ENCODE measurements at regions not wholly inside any gene's neighbourhood (a gene's known extent, or its start where the extent isn't known, plus 50 kb on each side); places are given as distances from the start of the nearest gene placed in this dataset.

- no peaks in the 10 kb centered on the region for H3K36me3 ChIP-seq (ENCODE audit: control insufficient read depth in 2 of 2, insufficient read depth in 2 of 2, low read length in 2 of 2)
- no peaks in the 10 kb centered on the region for H3K27me3 ChIP-seq (ENCODE audit: control insufficient read depth in 1 of 2, insufficient read depth in 2 of 2, low read length in 2 of 2)
- H3K4me3 ChIP-seq (ENCODE audit: low read length in 2 of 2) = no peak overlapping the region
- no peak overlapping the region for H3K9ac ChIP-seq (ENCODE audit: low read length in 2 of 2)
- H3K9me3 ChIP-seq (ENCODE audit: control insufficient read depth in 2 of 2, low read length in 2 of 2) = peaks cover 0 to 3% of the 10 kb centered on the region in 2 donors
- no peak overlapping the region for H3K27ac ChIP-seq (ENCODE audit: low read length)
- H3K4me1 ChIP-seq (ENCODE audit: control insufficient read depth, insufficient read depth, low read length) = no peaks in the 10 kb centered on the region
Observed at GRCh38 chr13:39233519-39233918, 195.3 kb downstream of the NHLRC3 start.

- Histone ChIP-seq H3K9ac (ENCODE audit: low read length in 2 of 2) (no peak overlapping the region), H3K4me1 (ENCODE audit: control insufficient read depth, insufficient read depth, low read length) (no peaks in the 10 kb centered on the region), H3K27me3 (ENCODE audit: control insufficient read depth in 1 of 2, insufficient read depth in 2 of 2, low read length in 2 of 2) (no peaks in the 10 kb centered on the region), H3K36me3 (ENCODE audit: control insufficient read depth in 2 of 2, insufficient read depth in 2 of 2, low read length in 2 of 2) (no peaks in the 10 kb centered on the region), H3K4me3 (ENCODE audit: low read length in 2 of 2) (no peak overlapping the region), H3K9me3 (ENCODE audit: control insufficient read depth in 2 of 2, low read length in 2 of 2) (no peaks in the 10 kb centered on the region), H3K27ac (ENCODE audit: low read length) (no peak overlapping the region)
Observed at GRCh38 chr13:39244561-39245230, 206.4 kb downstream of the NHLRC3 start.

DNA sequence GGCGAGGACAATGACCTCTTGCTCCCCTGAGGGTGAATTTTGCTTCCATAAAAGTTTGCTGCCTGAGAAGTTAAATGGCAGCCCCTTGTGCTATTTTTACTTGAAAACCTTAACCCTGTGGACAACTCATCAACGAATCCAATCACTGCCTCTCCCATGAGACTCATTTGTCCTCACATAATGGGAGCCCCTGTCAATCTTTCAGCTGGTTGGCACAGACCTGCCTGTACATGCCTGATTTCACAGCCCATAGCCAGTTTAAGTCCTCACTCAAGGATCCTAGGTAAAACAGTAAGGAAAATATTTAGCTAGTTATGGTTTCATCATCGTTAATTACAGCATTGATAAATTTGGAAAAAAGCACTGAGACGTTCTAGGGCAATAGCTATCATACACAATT, 207.4 kb downstream of the NHLRC3 start:
- Histone ChIP-seq H3K4me1 (ENCODE audit: control insufficient read depth, insufficient read depth, low read length) (no peaks in the 10 kb centered on the region), H3K9ac (ENCODE audit: low read length in 2 of 2) (no peak overlapping the region), H3K9me3 (ENCODE audit: control insufficient read depth in 2 of 2, low read length in 2 of 2) (no peaks in the 10 kb centered on the region), H3K4me3 (ENCODE audit: low read length in 2 of 2) (no peak overlapping the region), H3K36me3 (ENCODE audit: control insufficient read depth in 2 of 2, insufficient read depth in 2 of 2, low read length in 2 of 2) (no peaks in the 10 kb centered on the region), H3K27ac (ENCODE audit: low read length) (no peak overlapping the region), H3K27me3 (ENCODE audit: control insufficient read depth in 1 of 2, insufficient read depth in 2 of 2, low read length in 2 of 2) (no peaks in the 10 kb centered on the region)

- Histone ChIP-seq H3K9me3 (ENCODE audit: control insufficient read depth in 2 of 2, low read length in 2 of 2) (no peaks in the 10 kb centered on the region), H3K4me3 (ENCODE audit: low read length in 2 of 2) (no peak overlapping the region), H3K36me3 (ENCODE audit: control insufficient read depth in 2 of 2, insufficient read depth in 2 of 2, low read length in 2 of 2) (no peaks in the 10 kb centered on the region)
Observed at GRCh38 chr13:39249982-39250381, 211.7 kb downstream of the NHLRC3 start.

GRCh38 chr13:39250440-39250839, 212.2 kb downstream of the NHLRC3 start:
- no peak overlapping the region for H3K27ac ChIP-seq (ENCODE audit: low read length)
- no peak overlapping the region for H3K9ac ChIP-seq (ENCODE audit: low read length in 2 of 2)
- H3K4me1 ChIP-seq (ENCODE audit: control insufficient read depth, insufficient read depth, low read length) = no peaks in the 10 kb centered on the region
- no peak overlapping the region for H3K4me3 ChIP-seq (ENCODE audit: low read length in 2 of 2)
- no peaks in the 10 kb centered on the region for H3K27me3 ChIP-seq (ENCODE audit: control insufficient read depth in 1 of 2, insufficient read depth in 2 of 2, low read length in 2 of 2)
- no peaks in the 10 kb centered on the region for H3K36me3 ChIP-seq (ENCODE audit: control insufficient read depth in 2 of 2, insufficient read depth in 2 of 2, low read length in 2 of 2)
- no peaks in the 10 kb centered on the region for H3K9me3 ChIP-seq (ENCODE audit: control insufficient read depth in 2 of 2, low read length in 2 of 2)

More at GRCh38 chr13:39249982-39250381, 211.7 kb downstream of the NHLRC3 start:
- Histone ChIP-seq H3K4me1 (ENCODE audit: control insufficient read depth, insufficient read depth, low read length) (no peaks in the 10 kb centered on the region), H3K27me3 (ENCODE audit: control insufficient read depth in 1 of 2, insufficient read depth in 2 of 2, low read length in 2 of 2) (no peaks in the 10 kb centered on the region), H3K27ac (ENCODE audit: low read length) (no peak overlapping the region), H3K9ac (ENCODE audit: low read length in 2 of 2) (no peak overlapping the region)

DNA sequence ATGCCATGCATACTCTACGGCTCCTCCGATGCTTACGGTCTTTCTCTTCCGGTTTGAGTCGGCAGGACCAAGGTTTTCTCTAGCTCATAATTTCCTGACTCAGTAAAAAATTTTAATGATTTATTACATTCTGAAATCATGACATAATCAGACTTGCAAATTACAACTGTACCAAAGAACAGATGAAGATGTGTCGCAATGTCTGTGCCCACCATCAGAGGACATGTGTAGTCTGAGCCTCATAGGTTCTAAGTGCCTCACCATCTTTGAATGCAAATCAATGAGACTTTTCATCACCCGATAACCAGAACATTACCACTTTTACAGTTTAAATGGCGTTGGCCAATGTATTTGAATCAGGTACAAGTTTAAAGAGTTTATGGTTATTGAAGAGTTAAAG, 213.1 kb downstream of the NHLRC3 start:
- Histone ChIP-seq H3K4me1 (ENCODE audit: control insufficient read depth, insufficient read depth, low read length) (no peaks in the 10 kb centered on the region), H3K27ac (ENCODE audit: low read length) (no peak overlapping the region), H3K4me3 (ENCODE audit: low read length in 2 of 2) (no peak overlapping the region), H3K9me3 (ENCODE audit: control insufficient read depth in 2 of 2, low read length in 2 of 2) (no peaks in the 10 kb centered on the region), H3K36me3 (ENCODE audit: control insufficient read depth in 2 of 2, insufficient read depth in 2 of 2, low read length in 2 of 2) (no peaks in the 10 kb centered on the region), H3K27me3 (ENCODE audit: control insufficient read depth in 1 of 2, insufficient read depth in 2 of 2, low read length in 2 of 2) (no peaks in the 10 kb centered on the region), H3K9ac (ENCODE audit: low read length in 2 of 2) (no peak overlapping the region)

DNA sequence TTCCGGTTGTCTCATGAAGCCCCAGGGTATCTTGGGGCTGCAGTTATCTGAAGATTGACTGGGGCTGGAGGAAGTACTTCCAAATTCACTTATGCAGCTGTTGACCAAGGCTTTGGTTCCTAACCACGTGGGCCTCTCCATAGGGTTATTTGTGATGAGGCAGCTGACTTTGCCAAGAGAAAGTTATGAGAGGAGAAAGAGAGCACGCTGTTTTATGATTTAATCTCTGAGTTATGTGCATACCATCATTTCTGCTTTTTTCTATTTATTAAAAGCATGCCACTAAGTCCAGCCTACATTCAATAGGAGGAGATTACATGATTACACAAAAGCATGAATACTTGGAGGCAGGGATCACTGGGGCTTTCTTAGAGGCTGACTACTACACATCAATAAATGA, 215.5 kb downstream of the NHLRC3 start:
- Histone ChIP-seq H3K4me3 (ENCODE audit: low read length in 2 of 2) (no peak overlapping the region), H3K9ac (ENCODE audit: low read length in 2 of 2) (no peak overlapping the region), H3K27ac (ENCODE audit: low read length) (no peak overlapping the region), H3K9me3 (ENCODE audit: control insufficient read depth in 2 of 2, low read length in 2 of 2) (no peaks in the 10 kb centered on the region), H3K4me1 (ENCODE audit: control insufficient read depth, insufficient read depth, low read length) (no peaks in the 10 kb centered on the region), H3K27me3 (ENCODE audit: control insufficient read depth in 1 of 2, insufficient read depth in 2 of 2, low read length in 2 of 2) (no peaks in the 10 kb centered on the region), H3K36me3 (ENCODE audit: control insufficient read depth in 2 of 2, insufficient read depth in 2 of 2, low read length in 2 of 2) (no peaks in the 10 kb centered on the region)

DNA sequence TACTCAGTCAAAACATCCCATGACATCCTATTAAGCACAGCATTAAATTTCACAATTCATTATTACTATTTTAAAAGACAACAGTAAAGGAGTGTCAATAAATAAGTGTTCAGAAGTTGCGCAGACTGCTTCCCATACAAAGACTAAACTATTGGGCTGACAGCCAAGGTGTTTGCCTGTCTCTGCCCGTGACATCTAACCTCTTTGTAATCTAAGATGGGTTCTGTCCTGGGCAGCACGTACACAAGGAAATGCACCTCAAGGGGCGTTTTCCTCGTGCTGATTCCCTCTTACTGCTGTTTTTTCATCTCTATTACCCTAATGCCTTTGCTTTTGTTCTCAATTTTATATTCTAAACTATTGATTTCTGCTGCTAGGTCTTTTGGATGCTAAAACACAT, 216.3 kb downstream of the NHLRC3 start:
- Histone ChIP-seq H3K4me3 (ENCODE audit: low read length in 2 of 2) (no peak overlapping the region), H3K27me3 (ENCODE audit: control insufficient read depth in 1 of 2, insufficient read depth in 2 of 2, low read length in 2 of 2) (no peaks in the 10 kb centered on the region), H3K9me3 (ENCODE audit: control insufficient read depth in 2 of 2, low read length in 2 of 2) (no peaks in the 10 kb centered on the region), H3K36me3 (ENCODE audit: control insufficient read depth in 2 of 2, insufficient read depth in 2 of 2, low read length in 2 of 2) (no peaks in the 10 kb centered on the region), H3K9ac (ENCODE audit: low read length in 2 of 2) (no peak overlapping the region), H3K27ac (ENCODE audit: low read length) (no peak overlapping the region), H3K4me1 (ENCODE audit: control insufficient read depth, insufficient read depth, low read length) (no peaks in the 10 kb centered on the region)

DNA sequence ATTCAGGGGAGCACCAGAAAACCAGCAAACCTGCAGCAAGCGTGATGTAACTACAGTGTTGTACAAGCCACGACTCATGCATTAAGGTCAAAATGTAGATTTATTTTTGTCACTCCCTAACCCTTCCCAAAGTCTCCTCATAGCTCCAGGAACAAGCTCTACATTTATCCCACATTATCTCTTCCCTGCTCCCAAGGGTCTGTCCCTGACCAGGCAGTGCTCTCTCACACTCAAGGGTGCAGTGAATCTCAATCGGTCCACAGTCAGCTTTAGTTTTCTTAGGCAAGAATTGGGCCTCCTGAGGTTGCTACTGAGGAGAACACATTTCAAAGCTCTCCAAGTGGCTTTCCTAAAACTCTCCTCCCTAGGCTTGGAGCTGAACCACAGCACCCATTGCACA, 219.4 kb downstream of the NHLRC3 start:
- Histone ChIP-seq H3K9me3 (ENCODE audit: control insufficient read depth in 2 of 2, low read length in 2 of 2) (no peaks in the 10 kb centered on the region), H3K36me3 (ENCODE audit: control insufficient read depth in 2 of 2, insufficient read depth in 2 of 2, low read length in 2 of 2) (no peaks in the 10 kb centered on the region), H3K4me1 (ENCODE audit: control insufficient read depth, insufficient read depth, low read length) (no peaks in the 10 kb centered on the region), H3K27me3 (ENCODE audit: control insufficient read depth in 1 of 2, insufficient read depth in 2 of 2, low read length in 2 of 2) (no peaks in the 10 kb centered on the region), H3K9ac (ENCODE audit: low read length in 2 of 2) (no peak overlapping the region), H3K27ac (ENCODE audit: low read length) (no peak overlapping the region), H3K4me3 (ENCODE audit: low read length in 2 of 2) (no peak overlapping the region)

GRCh38 chr13:39259371-39260140, 221.3 kb downstream of the NHLRC3 start:
- H3K4me3 ChIP-seq (ENCODE audit: low read length in 2 of 2) = no peak overlapping the region
- no peaks in the 10 kb centered on the region for H3K9me3 ChIP-seq (ENCODE audit: control insufficient read depth in 2 of 2, low read length in 2 of 2)
- no peak overlapping the region for H3K9ac ChIP-seq (ENCODE audit: low read length in 2 of 2)
- no peaks in the 10 kb centered on the region for H3K27me3 ChIP-seq (ENCODE audit: control insufficient read depth in 1 of 2, insufficient read depth in 2 of 2, low read length in 2 of 2)
- H3K36me3 ChIP-seq (ENCODE audit: control insufficient read depth in 2 of 2, insufficient read depth in 2 of 2, low read length in 2 of 2) = no peaks in the 10 kb centered on the region
- no peaks in the 10 kb centered on the region for H3K4me1 ChIP-seq (ENCODE audit: control insufficient read depth, insufficient read depth, low read length)
- H3K27ac ChIP-seq (ENCODE audit: low read length) = no peak overlapping the region

GRCh38 chr13:39263033-39263432, 224.8 kb downstream of the NHLRC3 start:
- no peak overlapping the region for H3K27ac ChIP-seq (ENCODE audit: low read length)
- H3K9me3 ChIP-seq (ENCODE audit: control insufficient read depth in 2 of 2, low read length in 2 of 2) = no peaks in the 10 kb centered on the region
- H3K36me3 ChIP-seq (ENCODE audit: control insufficient read depth in 2 of 2, insufficient read depth in 2 of 2, low read length in 2 of 2) = no peaks in the 10 kb centered on the region
- H3K4me1 ChIP-seq (ENCODE audit: control insufficient read depth, insufficient read depth, low read length) = no peaks in the 10 kb centered on the region
- no peak overlapping the region for H3K4me3 ChIP-seq (ENCODE audit: low read length in 2 of 2)
- no peak overlapping the region for H3K9ac ChIP-seq (ENCODE audit: low read length in 2 of 2)
- H3K27me3 ChIP-seq (ENCODE audit: control insufficient read depth in 1 of 2, insufficient read depth in 2 of 2, low read length in 2 of 2) = no peaks in the 10 kb centered on the region

All from stomach smooth muscle (tissue), 2 donors.